Kidney capillary endothelial cell (primary cell): ENCODE measurements at regions not wholly inside any gene's neighbourhood (a gene's known extent, or its start where the extent isn't known, plus 50 kb on each side); places are given as distances from the start of the nearest gene placed in this dataset.

ENCODE experiments used
- DNase-seq: peaks from one replicate; pipeline ENCODE4 v3.0.0-alpha.2; 2018; ENCODE audit warnings: low spot score

- DNase-seq = no peak
These were observed 343.7 kb downstream of the PDHA2 start for GRCh38 chr4:96183611-96184010.

- DNase-seq = no peak
These were observed 346.7 kb downstream of the PDHA2 start for GRCh38 chr4:96186593-96186992.

- DNase-seq = no peak
These were observed 349.9 kb downstream of the PDHA2 start for GRCh38 chr4:96189761-96190160.

GRCh38 chr4:96193061-96193460, 353.2 kb downstream of the PDHA2 start:
- no peak for DNase-seq

- DNase-seq = no peak
These were observed 355.1 kb downstream of the PDHA2 start for GRCh38 chr4:96194993-96195392.

- no peak for DNase-seq
These were observed 365.4 kb downstream of the PDHA2 start for GRCh38 chr4:96205143-96205936.

GRCh38 chr4:96227515-96227914, 387.6 kb downstream of the PDHA2 start:
- DNase-seq = no peak

GRCh38 chr4:96228463-96228862, 388.6 kb downstream of the PDHA2 start:
- DNase-seq = no peak

GRCh38 chr4:96240041-96240440, 400.1 kb downstream of the PDHA2 start:
- no peak for DNase-seq

GRCh38 chr4:96241819-96242218, 401.9 kb downstream of the PDHA2 start:
- DNase-seq = no peak

GRCh38 chr4:96247096-96247495, 407.2 kb downstream of the PDHA2 start:
- DNase-seq = no peak

- DNase-seq = no peak
These were observed 408.3 kb downstream of the PDHA2 start for GRCh38 chr4:96248225-96248624.

- no peak for DNase-seq
These were observed 420.3 kb downstream of the PDHA2 start for GRCh38 chr4:96260064-96260682.

- DNase-seq = no peak
These were observed 422.2 kb downstream of the PDHA2 start for GRCh38 chr4:96262057-96262456.

GRCh38 chr4:96263291-96263690, 423.4 kb downstream of the PDHA2 start:
- no peak for DNase-seq

- no peak for DNase-seq
These were observed 425.1 kb downstream of the PDHA2 start for GRCh38 chr4:96264941-96265463.

GRCh38 chr4:96293806-96294205, 453.9 kb downstream of the PDHA2 start:
- no peak for DNase-seq

- no peak for DNase-seq
These were observed 455.3 kb downstream of the PDHA2 start for GRCh38 chr4:96295143-96295741.

- no peak for DNase-seq
These were observed 461.8 kb downstream of the PDHA2 start for GRCh38 chr4:96301715-96302114.

GRCh38 chr4:96305030-96305429, 465.1 kb downstream of the PDHA2 start:
- DNase-seq = no peak

- no peak for DNase-seq
These were observed 472.3 kb downstream of the PDHA2 start for GRCh38 chr4:96312046-96312685.

- DNase-seq = no peak
These were observed 475.9 kb downstream of the PDHA2 start for GRCh38 chr4:96315815-96316214.

GRCh38 chr4:96316776-96317175, 476.9 kb downstream of the PDHA2 start:
- no peak for DNase-seq
